ENCODE measurements at regions not wholly inside any gene's neighbourhood (a gene's known extent, or its start where the extent isn't known, plus 50 kb on each side); places are given as distances from the start of the nearest gene placed in this dataset.
"Not testable (repeated sequence)": the region's sequence is repeated elsewhere in the genome, so short reads cannot be mapped to it uniquely, and the experiment has no call there.

DNA sequence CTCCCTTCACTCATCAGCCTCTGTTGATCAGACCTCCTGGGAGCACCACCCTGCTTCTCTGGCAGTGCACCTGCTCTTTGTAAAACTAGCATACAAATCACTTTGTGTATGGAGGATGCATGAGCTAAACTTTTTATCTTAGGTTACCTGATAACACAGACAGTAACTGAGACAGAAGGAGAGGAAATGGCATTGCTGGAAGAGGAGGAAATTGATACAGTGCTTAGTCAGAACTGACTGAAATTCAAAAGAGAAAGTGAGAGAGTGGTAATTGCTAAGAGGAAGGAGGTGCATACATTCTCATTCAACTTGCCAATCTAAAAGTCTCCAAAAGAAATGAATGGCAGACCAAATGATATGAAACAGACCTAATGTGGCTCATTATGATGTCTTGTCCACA is 1120.7 kb downstream of the GATA3 start:
- FAIRE-seq = no peak

GRCh38 chr10:9183197-9183880 is 1128.9 kb downstream of the GATA3 start:
- FAIRE-seq = not testable (repeated sequence)

- FAIRE-seq = no peak
These were observed 1133.7 kb downstream of the GATA3 start for GRCh38 chr10:9188022-9188810.

- FAIRE-seq = no peak
These were observed 1135.0 kb downstream of the GATA3 start for GRCh38 chr10:9189448-9189847.

GRCh38 chr10:9193120-9193519 is 1138.6 kb downstream of the GATA3 start:
- FAIRE-seq = no peak

DNA sequence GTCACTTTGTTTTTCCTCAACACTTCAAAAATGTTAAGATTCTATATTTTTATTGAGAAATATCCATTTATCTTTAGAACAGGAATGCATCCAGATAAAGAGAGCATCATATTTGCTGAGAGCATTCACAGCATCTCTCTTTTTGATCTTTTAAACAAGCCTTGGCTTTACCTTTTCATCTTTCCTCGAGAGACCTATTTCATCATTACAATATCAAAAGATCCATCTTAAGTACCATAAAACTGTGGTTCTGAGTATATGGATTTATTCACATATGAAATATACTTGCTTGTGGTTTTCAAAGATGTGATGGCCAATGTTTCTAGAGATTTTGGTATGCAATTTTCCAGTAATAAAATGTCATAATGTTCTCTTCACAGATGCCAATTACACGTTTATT is 1140.9 kb downstream of the GATA3 start:
- no peak for FAIRE-seq

- FAIRE-seq = no peak
These were observed 1144.1 kb downstream of the GATA3 start for GRCh38 chr10:9198611-9199010.

GRCh38 chr10:9205558-9205957 is 1151.1 kb downstream of the GATA3 start:
- no peak for FAIRE-seq

DNA sequence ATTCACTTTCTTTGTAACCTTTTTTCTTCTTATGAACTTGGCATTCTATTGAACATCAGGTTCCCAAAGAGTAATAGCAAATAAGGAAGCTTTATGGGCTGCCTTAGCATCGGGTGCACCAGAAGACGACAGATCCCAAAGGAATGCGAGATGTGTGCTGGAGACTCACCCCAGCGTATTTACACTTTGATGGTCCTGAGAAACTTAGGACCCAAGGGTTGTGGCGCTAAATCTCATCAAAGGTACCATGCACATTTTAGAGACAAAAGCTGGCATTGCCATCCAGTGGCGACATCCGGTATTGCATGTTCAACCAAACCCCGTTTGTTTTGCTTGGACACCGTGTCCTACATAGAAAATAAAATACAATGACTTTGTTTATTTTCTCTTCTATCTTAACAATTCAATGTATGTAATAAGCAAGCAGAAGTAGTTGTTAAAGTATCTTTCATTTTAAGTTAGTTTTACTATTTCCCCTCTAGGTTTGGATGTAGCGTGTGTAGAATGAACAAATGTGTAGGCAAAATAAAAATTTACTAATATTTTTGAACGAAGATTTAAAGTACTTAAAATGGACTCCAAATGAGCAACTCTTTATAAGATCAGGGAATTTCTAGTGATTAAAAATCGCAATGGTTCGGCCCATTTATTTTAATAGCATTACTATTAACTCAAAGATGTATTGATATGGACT is 1154.8 kb downstream of the GATA3 start:
- peak; percentile 84 for FAIRE-seq

DNA sequence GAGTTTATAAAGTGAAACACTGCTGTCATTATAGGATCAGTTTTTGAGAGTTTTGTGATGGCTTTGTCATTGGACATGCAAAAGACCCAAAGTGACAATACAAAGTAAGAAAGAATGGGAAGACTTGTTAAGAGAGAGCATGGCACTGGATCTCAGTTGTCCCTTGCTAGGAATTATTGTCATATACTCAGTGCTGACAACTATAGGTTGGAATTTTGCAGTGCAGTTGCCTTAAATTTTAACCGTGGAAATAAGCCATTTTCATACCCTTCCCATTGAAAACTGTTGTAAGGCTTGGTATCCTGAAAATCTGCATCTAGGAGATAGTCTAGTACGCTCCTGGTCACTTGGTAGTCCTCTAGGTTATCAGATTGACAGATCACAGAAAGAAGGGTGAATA is 1156.7 kb downstream of the GATA3 start:
- FAIRE-seq = no peak

DNA sequence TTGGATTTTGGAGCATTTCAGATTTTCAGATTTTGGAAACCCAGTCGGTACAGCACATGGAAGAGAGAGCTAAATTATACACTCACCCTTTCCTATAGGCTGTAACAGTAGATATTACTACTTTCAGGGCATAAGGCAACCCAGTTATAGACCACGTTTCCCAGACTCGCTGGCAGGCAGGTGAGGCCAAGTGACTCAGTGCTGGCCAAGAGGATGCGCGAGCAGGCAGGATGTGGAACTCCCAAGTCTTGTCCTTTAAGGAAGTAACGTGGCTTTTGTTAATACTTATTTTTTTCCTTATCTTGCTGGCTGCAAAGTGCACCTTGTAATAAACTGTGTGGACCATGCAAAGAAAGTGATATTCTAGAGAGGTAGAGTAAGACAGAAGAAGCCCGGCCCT is 1160.1 kb downstream of the GATA3 start:
- no peak for FAIRE-seq

DNA sequence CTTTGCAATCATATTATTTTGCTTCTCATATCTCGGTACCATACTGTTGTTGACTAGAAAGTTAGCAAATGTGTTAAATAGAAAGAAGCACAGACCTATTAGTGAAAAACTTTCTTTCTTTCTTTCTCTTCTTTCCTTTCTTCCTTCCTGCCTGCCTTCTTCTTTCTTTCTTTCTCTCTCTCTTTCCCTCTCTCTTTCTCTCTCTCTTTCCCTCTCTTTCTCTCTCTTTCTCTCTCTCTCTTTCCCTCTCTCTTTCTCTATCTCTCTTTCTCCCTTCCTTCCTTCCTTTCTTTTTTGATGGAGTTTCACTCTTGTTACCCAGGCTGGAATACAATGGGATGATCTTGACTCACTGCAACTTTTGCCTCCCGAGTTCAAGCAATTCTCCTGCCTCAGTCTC is 1160.6 kb downstream of the GATA3 start:
- no peak for FAIRE-seq

- no peak for FAIRE-seq
These were observed 1165.4 kb downstream of the GATA3 start for GRCh38 chr10:9219860-9220259.

DNA sequence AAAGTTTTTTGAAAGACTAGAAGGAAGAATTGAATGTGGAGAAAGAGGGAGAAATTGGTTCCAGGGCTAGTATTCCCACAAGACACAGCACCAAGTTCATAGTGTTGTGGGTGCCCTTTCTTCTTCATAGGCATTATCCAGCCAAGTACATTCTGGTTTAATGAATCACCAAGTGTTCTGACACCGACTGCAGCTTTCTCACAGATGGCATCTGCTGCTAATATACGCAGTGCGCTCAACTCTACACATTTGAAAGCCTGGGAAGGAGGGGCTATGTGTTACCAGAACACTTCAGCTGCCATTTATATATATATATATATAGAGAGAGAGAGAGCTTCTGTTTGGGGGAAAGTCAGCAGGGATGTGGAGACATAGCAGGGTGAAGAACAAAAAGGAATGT is 1168.4 kb downstream of the GATA3 start:
- FAIRE-seq = no peak

- FAIRE-seq = no peak
These were observed 1173.3 kb downstream of the GATA3 start for GRCh38 chr10:9227679-9228365.

GRCh38 chr10:9228771-9229170 is 1174.3 kb downstream of the GATA3 start:
- FAIRE-seq = no peak

GRCh38 chr10:9229702-9230244 is 1175.3 kb downstream of the GATA3 start:
- FAIRE-seq = no peak

GRCh38 chr10:9230625-9231024 is 1176.1 kb downstream of the GATA3 start:
- no peak for FAIRE-seq

GRCh38 chr10:9234191-9234590 is 1179.7 kb downstream of the GATA3 start:
- no peak for FAIRE-seq

- no peak for FAIRE-seq
These were observed 1183.6 kb downstream of the GATA3 start for GRCh38 chr10:9238041-9238440.

GRCh38 chr10:9239298-9239697 is 1184.8 kb downstream of the GATA3 start:
- FAIRE-seq = no peak

DNA sequence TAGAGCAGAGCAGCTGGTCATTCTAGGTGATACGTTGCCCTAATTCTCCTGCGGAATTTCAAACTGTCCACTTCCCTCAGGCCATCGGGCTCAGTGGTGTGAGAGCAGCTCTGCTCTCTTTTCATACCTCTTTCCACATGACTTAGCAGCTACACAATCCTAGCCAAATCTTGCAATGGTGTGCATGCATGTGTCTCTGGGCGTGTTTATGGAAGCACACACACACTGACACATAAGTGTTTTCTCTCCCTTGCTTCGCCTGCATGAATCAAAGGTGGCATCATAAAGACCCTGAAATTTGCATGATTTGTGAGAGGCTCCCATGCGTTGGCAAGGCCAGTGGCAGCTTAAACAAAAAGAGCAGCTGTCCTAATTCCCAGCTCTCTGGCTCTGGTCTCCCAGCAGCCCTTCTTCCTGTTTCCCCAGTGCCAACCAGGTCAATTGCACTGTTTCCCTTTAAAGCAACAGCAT is 1189.5 kb downstream of the GATA3 start:
- no peak for FAIRE-seq

DNA sequence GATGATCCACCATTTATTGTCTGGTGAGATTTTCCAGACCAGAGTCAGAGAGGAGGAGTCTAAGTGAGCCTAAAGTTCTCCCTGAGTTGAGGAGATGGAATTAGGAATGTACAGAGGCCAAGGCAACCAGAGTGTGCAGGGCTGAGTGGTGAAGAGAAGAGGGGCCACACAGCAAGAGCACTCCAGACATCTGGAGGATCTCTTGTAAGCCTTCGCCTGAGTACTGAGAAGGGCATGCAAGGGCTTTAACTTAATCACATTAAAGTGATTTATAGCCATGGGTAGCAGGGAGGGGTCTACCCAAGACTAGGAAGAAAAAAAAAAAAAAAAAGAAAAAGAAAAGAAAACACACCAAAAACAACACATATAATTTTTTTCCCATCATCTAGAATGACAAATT is 1190.4 kb downstream of the GATA3 start:
- no peak for FAIRE-seq
